ENCODE measurements at regions not wholly inside any gene's neighbourhood (a gene's known extent, or its start where the extent isn't known, plus 50 kb on each side); places are given as distances from the start of the nearest gene placed in this dataset.

DNA sequence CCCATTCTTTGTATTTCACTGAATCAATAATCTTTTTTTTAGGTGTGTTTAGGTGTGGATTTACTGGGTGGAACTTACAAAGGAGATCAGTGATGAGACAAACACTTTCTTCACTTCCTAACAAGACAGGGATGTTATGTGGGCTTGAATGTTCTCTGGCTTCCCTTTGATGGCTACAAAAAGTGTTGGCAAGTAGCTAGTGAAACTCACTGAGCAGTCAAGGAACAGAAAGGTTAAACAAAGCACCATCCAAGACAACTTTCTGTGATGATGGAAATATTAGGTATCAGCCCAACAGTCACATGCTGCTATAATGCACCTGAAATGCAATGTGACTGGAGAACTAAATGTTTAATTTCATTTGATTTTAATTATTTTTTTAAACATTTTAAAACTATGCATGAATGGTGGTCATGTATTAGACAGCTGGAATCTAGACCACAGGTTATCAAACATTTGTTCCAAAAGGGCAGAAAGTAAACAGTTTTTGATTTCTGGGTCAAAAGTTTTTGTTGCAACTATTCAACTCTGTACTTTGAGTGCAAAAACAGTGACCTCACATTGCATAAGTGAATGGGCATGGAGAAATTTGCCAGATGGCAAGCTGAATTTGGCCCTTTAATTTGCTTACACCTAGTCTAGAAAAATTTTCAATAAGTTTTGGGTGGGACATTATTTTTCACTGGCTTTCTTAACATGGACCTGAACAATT, 1272.7 kb upstream of the TMEFF2 start:
- FAIRE-seq, result no peak
- H3K27me3 ChIP-seq (ENCODE audit: control insufficient read depth, insufficient read depth, low read length), result no peaks in the 10 kb centered on the region
- DNase-seq, result no peak
- intact Hi-C loops (cut with DNase I), result no loop called here
- H3K4me1 ChIP-seq (ENCODE audit: control insufficient read depth in 2 of 3, insufficient read depth in 2 of 3, low read depth in 1 of 3, low read length in 3 of 3), result no peaks in the 10 kb centered on the region
- H3K36me3 ChIP-seq (ENCODE audit: control insufficient read depth in 2 of 3, insufficient read depth in 3 of 3, low read length in 3 of 3), result no peaks in the 10 kb centered on the region
- TF ChIP-seq, protein P1, sequence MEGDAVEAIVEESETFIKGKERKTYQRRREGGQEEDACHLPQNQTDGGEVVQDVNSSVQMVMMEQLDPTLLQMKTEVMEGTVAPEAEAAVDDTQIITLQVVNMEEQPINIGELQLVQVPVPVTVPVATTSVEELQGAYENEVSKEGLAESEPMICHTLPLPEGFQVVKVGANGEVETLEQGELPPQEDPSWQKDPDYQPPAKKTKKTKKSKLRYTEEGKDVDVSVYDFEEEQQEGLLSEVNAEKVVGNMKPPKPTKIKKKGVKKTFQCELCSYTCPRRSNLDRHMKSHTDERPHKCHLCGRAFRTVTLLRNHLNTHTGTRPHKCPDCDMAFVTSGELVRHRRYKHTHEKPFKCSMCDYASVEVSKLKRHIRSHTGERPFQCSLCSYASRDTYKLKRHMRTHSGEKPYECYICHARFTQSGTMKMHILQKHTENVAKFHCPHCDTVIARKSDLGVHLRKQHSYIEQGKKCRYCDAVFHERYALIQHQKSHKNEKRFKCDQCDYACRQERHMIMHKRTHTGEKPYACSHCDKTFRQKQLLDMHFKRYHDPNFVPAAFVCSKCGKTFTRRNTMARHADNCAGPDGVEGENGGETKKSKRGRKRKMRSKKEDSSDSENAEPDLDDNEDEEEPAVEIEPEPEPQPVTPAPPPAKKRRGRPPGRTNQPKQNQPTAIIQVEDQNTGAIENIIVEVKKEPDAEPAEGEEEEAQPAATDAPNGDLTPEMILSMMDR (IDR thresholded peaks at IDR 0.05; ENCODE audit: borderline replicate concordance, extremely low read depth, insufficient read depth), result no peak
- no peak overlapping the region for H3K4me3 ChIP-seq (ENCODE audit: low read length in 3 of 3)
- peaks cover 0 to 3% (median 0%) of the 10 kb centered on the region in 3 donors for H3K9me3 ChIP-seq (ENCODE audit: control insufficient read depth in 2 of 3, insufficient read depth in 1 of 3, low read length in 3 of 3)
- no peak overlapping the region for H3K9ac ChIP-seq (ENCODE audit: low read length in 3 of 3)
- H3K27ac ChIP-seq (ENCODE audit: low read depth in 2 of 2, low read length in 2 of 2), result no peak overlapping the region

DNA sequence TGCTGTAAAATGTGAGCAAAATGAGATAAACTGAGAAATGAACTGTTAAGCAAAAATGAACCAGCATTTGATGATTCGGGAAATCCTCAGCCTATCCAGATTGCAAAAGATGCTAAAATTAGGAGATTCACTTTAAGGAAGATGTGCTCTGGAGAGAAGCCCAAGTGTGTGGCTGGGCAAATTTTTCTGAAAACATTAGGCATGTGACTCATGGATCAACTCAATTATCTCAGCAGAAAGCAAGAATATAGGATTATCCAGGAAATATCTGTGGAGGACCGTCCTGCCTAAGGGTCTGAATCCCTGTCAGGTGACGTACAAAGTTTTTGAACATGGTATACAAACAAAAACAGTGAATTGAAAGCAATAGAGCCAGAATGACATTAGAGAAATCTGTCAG, 1268.3 kb upstream of the TMEFF2 start:
- DNase-seq (no peak), FAIRE-seq (no peak)
- TF ChIP-seq, protein P1 (IDR thresholded peaks at IDR 0.05; ENCODE audit: borderline replicate concordance, extremely low read depth, insufficient read depth), result no peak
- Histone ChIP-seq H3K36me3 (ENCODE audit: control insufficient read depth in 2 of 3, insufficient read depth in 3 of 3, low read length in 3 of 3) (no peaks in the 10 kb centered on the region), H3K4me3 (ENCODE audit: low read length in 3 of 3) (no peak overlapping the region), H3K4me1 (ENCODE audit: control insufficient read depth in 2 of 3, insufficient read depth in 2 of 3, low read depth in 1 of 3, low read length in 3 of 3) (no peaks in the 10 kb centered on the region), H3K9me3 (ENCODE audit: control insufficient read depth in 2 of 3, insufficient read depth in 1 of 3, low read length in 3 of 3) (peaks cover 0 to 7% (median 0%) of the 10 kb centered on the region in 3 donors), H3K9ac (ENCODE audit: low read length in 3 of 3) (no peak overlapping the region), H3K27ac (ENCODE audit: low read depth in 2 of 2, low read length in 2 of 2) (no peak overlapping the region), H3K27me3 (ENCODE audit: control insufficient read depth, insufficient read depth, low read length) (no peaks in the 10 kb centered on the region)
- intact Hi-C loops (cut with DNase I), result no loop called here

DNA sequence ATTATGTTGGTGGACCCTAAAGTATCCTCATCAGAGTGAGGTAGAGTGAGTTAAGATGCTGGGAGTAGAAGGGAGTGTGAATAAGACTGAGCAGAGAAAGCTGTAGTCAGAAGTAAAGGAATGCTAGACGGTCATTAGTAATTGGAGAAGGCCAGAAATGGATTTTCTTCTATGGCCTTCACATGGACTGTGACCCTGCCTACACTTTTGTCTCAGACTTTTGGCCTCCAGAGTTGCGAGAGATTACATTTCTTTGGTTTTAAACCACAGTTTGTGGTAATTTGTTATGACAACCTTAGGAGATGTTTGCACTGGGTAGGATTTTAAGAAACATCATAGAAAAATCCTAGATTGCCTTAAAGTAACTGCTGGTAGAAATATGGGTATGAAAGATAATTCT, 1267.7 kb upstream of the TMEFF2 start:
- no peaks in the 10 kb centered on the region for H3K4me1 ChIP-seq (ENCODE audit: control insufficient read depth in 2 of 3, insufficient read depth in 2 of 3, low read depth in 1 of 3, low read length in 3 of 3)
- H3K27me3 ChIP-seq (ENCODE audit: control insufficient read depth, insufficient read depth, low read length), result no peaks in the 10 kb centered on the region
- H3K4me3 ChIP-seq (ENCODE audit: low read length in 3 of 3), result no peak overlapping the region
- intact Hi-C loops (cut with DNase I), result no loop called here
- no peak overlapping the region for H3K27ac ChIP-seq (ENCODE audit: low read depth in 2 of 2, low read length in 2 of 2)
- no peak overlapping the region for H3K9ac ChIP-seq (ENCODE audit: low read length in 3 of 3)
- DNase-seq (no peak), FAIRE-seq (no peak)
- H3K9me3 ChIP-seq (ENCODE audit: control insufficient read depth in 2 of 3, insufficient read depth in 1 of 3, low read length in 3 of 3), result peaks cover 0 to 7% (median 0%) of the 10 kb centered on the region in 3 donors
- TF ChIP-seq, protein P1 (IDR thresholded peaks at IDR 0.05; ENCODE audit: borderline replicate concordance, extremely low read depth, insufficient read depth), result no peak
- no peaks in the 10 kb centered on the region for H3K36me3 ChIP-seq (ENCODE audit: control insufficient read depth in 2 of 3, insufficient read depth in 3 of 3, low read length in 3 of 3)
